IMR-90 (cell line): ENCODE measurements at regions not wholly inside any gene's neighbourhood (a gene's known extent, or its start where the extent isn't known, plus 50 kb on each side); places are given as distances from the start of the nearest gene placed in this dataset.

ENCODE experiments used
- ATAC-seq: fragments of 200-7000 bp; cut with Tn5 transposase; 2 replicates; pipeline ENCODE4 v1.9.1; 2020; ENCODE audit warnings: low read depth, mild to moderate bottlenecking, moderate library complexity
- BruUV-seq: library from RNA; stranded (reverse); fragments of 400-500 nt; replicated peaks from 2 replicates; lab custom pipeline; 2021; lab: Mats Ljungman, UMichigan
- CTCF ChIA-PET: fragments of 300-600 bp; formaldehyde crosslinking; extraction: SDS; loops from one replicate; lab custom pipeline; 2021; ENCODE audit warnings: antibody characterized with exemption; lab: Yijun Ruan, JAX
- POLR2A ChIA-PET: fragments of 300-600 bp; sonication (Branson Sonifier 250); formaldehyde crosslinking; loops from one replicate; lab custom pipeline; 2022; ENCODE audit warnings: antibody characterized with exemption; ENCODE audit not compliant: unreplicated experiment; lab: Charles Lee
- DNase-seq: peaks from one replicate; pipeline ENCODE4 v3.0.0; 2013
- H2AFZ ChIP-seq: replicated peaks from 2 replicates; pipeline ENCODE3; 2013; ENCODE audit warnings: low read length, mild to moderate bottlenecking; ENCODE audit not compliant: poor library complexity
- H2AK5ac ChIP-seq: 2 replicates; pipeline ENCODE4 v1.6.1; 2013; ENCODE audit warnings: low read depth, low read length, inconsistent platforms
- H2AK9ac ChIP-seq: replicated peaks from 2 replicates; pipeline ENCODE3; 2013; ENCODE audit warnings: mild to moderate bottlenecking, low read depth, low read length, moderate library complexity; ENCODE audit not compliant: poor library complexity
- H2BK120ac ChIP-seq: 2 replicates; pipeline ENCODE4 v1.6.1; 2013; ENCODE audit warnings: low read depth, low read length, inconsistent platforms
- H2BK15ac ChIP-seq: 3 replicates; pipeline ENCODE4 v1.6.1; 2013; ENCODE audit warnings: low read depth, low read length, inconsistent platforms
- H2BK20ac ChIP-seq: 2 replicates; pipeline ENCODE4 v1.6.1; 2013; ENCODE audit warnings: low read depth, mild to moderate bottlenecking, inconsistent platforms, low read length, moderate library complexity
- H2BK5ac ChIP-seq: 2 replicates; pipeline ENCODE4 v1.6.1; 2013; ENCODE audit warnings: mild to moderate bottlenecking, low read depth, low read length, inconsistent platforms; ENCODE audit not compliant: poor library complexity, severe bottlenecking
- H3K14ac ChIP-seq: replicated peaks from 2 replicates; pipeline ENCODE4 v1.6.1; 2013; ENCODE audit warnings: low read depth, low read length, inconsistent platforms
- H3K18ac ChIP-seq: 2 replicates; pipeline ENCODE4 v1.6.1; 2013; ENCODE audit warnings: low read depth, low read length, control low read depth
- H3K23ac ChIP-seq: 2 replicates; pipeline ENCODE4 v1.6.1; 2013; ENCODE audit warnings: low read depth, low read length, inconsistent platforms
- H3K27ac ChIP-seq: 2 replicates; pipeline ENCODE4 v1.5.1; 2013; ENCODE audit warnings: mild to moderate bottlenecking, control low read depth, low read length; ENCODE audit not compliant: insufficient read depth
- H3K27me3 ChIP-seq: 2 replicates; pipeline ENCODE4 v1.6.1; 2013; ENCODE audit warnings: low read length; ENCODE audit not compliant: control insufficient read depth, insufficient read depth
- H3K36me3 ChIP-seq: 2 replicates; pipeline ENCODE4 v1.6.1; 2013; ENCODE audit warnings: low read length, mixed read lengths; ENCODE audit not compliant: control insufficient read depth, insufficient read depth
- H3K4ac ChIP-seq: 2 replicates; pipeline ENCODE4 v1.6.1; 2013; ENCODE audit warnings: low read depth, low read length, inconsistent platforms
- H3K4me1 ChIP-seq: 2 replicates; pipeline ENCODE4 v1.6.1; 2013; ENCODE audit warnings: low read length, mixed read lengths; ENCODE audit not compliant: control insufficient read depth, insufficient read depth
- H3K4me2 ChIP-seq: 2 replicates; pipeline ENCODE4 v1.6.1; 2013; ENCODE audit warnings: low read depth, mild to moderate bottlenecking, control low read depth, low read length, moderate library complexity
- H3K4me3 ChIP-seq: 2 replicates; pipeline ENCODE4 v1.5.1; 2013; ENCODE audit warnings: low read depth, mild to moderate bottlenecking, control low read depth, low read length, moderate library complexity; ENCODE audit not compliant: insufficient read depth
- H3K56ac ChIP-seq: 2 replicates; pipeline ENCODE4 v1.6.1; 2013; ENCODE audit warnings: low read length, inconsistent platforms; ENCODE audit not compliant: insufficient read depth; ENCODE audit errors: extremely low read depth
- H3K79me1 ChIP-seq, 2 experiments: 2 replicates each; pipeline ENCODE4 v1.6.1; 2013; ENCODE audit warnings: low read length in 2 of 2, inconsistent platforms in 1 of 2, low read depth in 1 of 2
- H3K9ac ChIP-seq: 2 replicates; pipeline ENCODE4 v1.6.1; 2013; ENCODE audit warnings: low read depth, low read length, control low read depth
- H3K9me1 ChIP-seq: 2 replicates; pipeline ENCODE4 v1.6.1; 2013; ENCODE audit warnings: low read length, inconsistent platforms; ENCODE audit not compliant: insufficient read depth
- H3K9me3 ChIP-seq: 2 replicates; pipeline ENCODE4 v1.6.1; 2013; ENCODE audit warnings: low read length; ENCODE audit not compliant: control insufficient read depth, insufficient read depth
- H4K20me1 ChIP-seq: 2 replicates; pipeline ENCODE4 v1.6.1; 2013; ENCODE audit warnings: low read length, inconsistent platforms; ENCODE audit not compliant: insufficient read depth
- H4K5ac ChIP-seq: 2 replicates; pipeline ENCODE4 v1.6.1; 2013; ENCODE audit warnings: mild to moderate bottlenecking, low read depth, low read length, control low read depth
- H4K8ac ChIP-seq, 2 experiments: 2 replicates each; pipeline ENCODE4 v1.6.1; 2013; ENCODE audit warnings: low read depth in 2 of 2, low read length in 2 of 2, control low read depth in 1 of 2, inconsistent platforms in 1 of 2
- H4K91ac ChIP-seq: 2 replicates; pipeline ENCODE4 v1.6.1; 2013; ENCODE audit warnings: low read depth, low read length, inconsistent platforms; ENCODE audit not compliant: insufficient read depth
- BHLHE40 ChIP-seq: fragments of 150-350 bp; IDR thresholded peaks from 2 replicates; pipeline ENCODE4 v1.6.1; 2016; ENCODE audit warnings: mild to moderate bottlenecking, low read depth, low read length
- CEBPB ChIP-seq: IDR thresholded peaks from 2 replicates; pipeline ENCODE4 v1.6.1; 2012; ENCODE audit warnings: low read depth, low read length, improper control_type of control experiment
- CHD1 ChIP-seq: IDR thresholded peaks from 2 replicates; pipeline ENCODE4 v1.6.1; 2012; ENCODE audit warnings: low read depth, low read length, improper control_type of control experiment
- CTCF ChIP-seq: conservative IDR thresholded peaks from 2 replicates; pipeline ENCODE4 v1.5.1; 2012; ENCODE audit warnings: mild to moderate bottlenecking, low read depth, low read length, improper control_type of control experiment
- ELK1 ChIP-seq: fragments of 150-350 bp; IDR thresholded peaks from 2 replicates; pipeline ENCODE4 v1.6.1; 2016; ENCODE audit warnings: low read depth, mild to moderate bottlenecking, low read length, moderate library complexity, borderline replicate concordance
- FOS ChIP-seq: fragments of 150-350 bp; IDR thresholded peaks from 2 replicates; pipeline ENCODE4 v1.6.1; 2016; ENCODE audit warnings: low read depth, low read length
- MAFK ChIP-seq: IDR thresholded peaks from 2 replicates; pipeline ENCODE4 v1.6.1; 2012; ENCODE audit warnings: low read depth, low read length, improper control_type of control experiment
- MAZ ChIP-seq: IDR thresholded peaks from 2 replicates; pipeline ENCODE4 v1.6.1; 2012; ENCODE audit warnings: low read depth, mild to moderate bottlenecking, low read length, improper control_type of control experiment, moderate library complexity, borderline replicate concordance
- MXI1 ChIP-seq: IDR thresholded peaks from 2 replicates; pipeline ENCODE4 v1.6.1; 2012; ENCODE audit warnings: low read depth, mild to moderate bottlenecking, low read length, moderate library complexity, borderline replicate concordance
- NFE2L2 ChIP-seq: fragments of 150-350 bp; IDR thresholded peaks from 2 replicates; pipeline ENCODE4 v1.6.1; 2016; ENCODE audit warnings: low read depth, mild to moderate bottlenecking, low read length
- POLR2A ChIP-seq: IDR thresholded peaks from 2 replicates; pipeline ENCODE4 v1.6.1; 2012; ENCODE audit warnings: mild to moderate bottlenecking, low read depth, low read length
- RAD21 ChIP-seq: IDR thresholded peaks from 2 replicates; pipeline ENCODE4 v1.6.1; 2012; ENCODE audit warnings: low read length, improper control_type of control experiment
- RCOR1 ChIP-seq: IDR thresholded peaks from 2 replicates; pipeline ENCODE4 v1.6.1; 2012; ENCODE audit warnings: mild to moderate bottlenecking, low read length, improper control_type of control experiment; ENCODE audit not compliant: insufficient replicate concordance
- RFX5 ChIP-seq: IDR thresholded peaks from 2 replicates; pipeline ENCODE4 v1.8.0; 2012; ENCODE audit warnings: low read depth, mild to moderate bottlenecking, low read length, moderate library complexity
- SMC3 ChIP-seq: fragments of 150-350 bp; IDR thresholded peaks from 2 replicates; pipeline ENCODE4 v1.6.1; 2016; ENCODE audit warnings: low read depth, mild to moderate bottlenecking, antibody characterized with exemption, low read length, moderate library complexity
- USF2 ChIP-seq: fragments of 150-350 bp; IDR thresholded peaks from 2 replicates; pipeline ENCODE4 v1.6.1; 2017; ENCODE audit warnings: mild to moderate bottlenecking, antibody characterized with exemption, low read length, low read depth
- WGBS, 2 experiments: methylation state at CpG; one replicate each; pipeline versions ENCODE4 v1.1.5 to v1.1.7; 2013; ENCODE audit warnings: missing lambda C conversion rate in 2 of 2; ENCODE audit not compliant: insufficient read length in 1 of 2; ENCODE audit errors: extremely low coverage in 2 of 2; 5-methylcytosine and 5-hydroxymethylcytosine counted together
- dilution Hi-C: fragments of 300-500 bp; cut with HindIII; formaldehyde crosslinking; loops from one replicate; pipeline ENCODE4 v1.14.3; 2018; ENCODE audit warnings: low sequenced_read_pairs; ENCODE audit not compliant: unreplicated experiment
- in situ Hi-C: fragments of 300-500 bp; cut with MboI; formaldehyde crosslinking; loops from 3 replicates; pipeline ENCODE4 v1.14.3; 2019; ENCODE audit warnings: low sequenced_read_pairs, inconsistent platforms, mixed read lengths
- intact Hi-C: fragments of 100-400 bp; cut with micrococcal nuclease; formaldehyde crosslinking; loops from 2 replicates; pipeline ENCODE4 v1.10.0; 2022

- ChIA-PET POLR2A (no interaction called here), CTCF (no interaction called here)
- H2AFZ ChIP-seq, result no peak overlapping the region
- no peak overlapping the region for H2AK9ac ChIP-seq
- no CpG with 5 or more reads among the region's 1 CpG for WGBS, 2 experiments
- no peaks in the 10 kb centered on the region for H3K36me3 ChIP-seq
- no peak for ATAC-seq
- no peak overlapping the region for H4K5ac ChIP-seq
- H3K4ac ChIP-seq, result no peak overlapping the region
- H2BK5ac ChIP-seq, result no peak overlapping the region
- no peaks in the 10 kb centered on the region for H3K27me3 ChIP-seq
- H3K27ac ChIP-seq, result no peak overlapping the region
- no peak overlapping the region for H3K18ac ChIP-seq
- no peaks in the 10 kb centered on the region for H3K4me1 ChIP-seq
- BruUV-seq, result no TSS peak
- no peak overlapping the region for H3K4me2 ChIP-seq
- H3K56ac ChIP-seq, result no peak overlapping the region
- no peak overlapping the region for H3K23ac ChIP-seq
- H2AK5ac ChIP-seq, result no peak overlapping the region
- no peak overlapping the region for H3K14ac ChIP-seq
- DNase-seq, result no peak
- H3K9ac ChIP-seq, result no peak overlapping the region
- dilution Hi-C loops (no loop called here), intact Hi-C loops (no loop called here), in situ Hi-C loops (no loop called here)
- no peaks in the 10 kb centered on the region for H3K79me1 ChIP-seq
- H2BK15ac ChIP-seq, result no peak overlapping the region
- no peaks in the 10 kb centered on the region; the same call in 1 of the 2 replicates for H3K9me1 ChIP-seq
- TF ChIP-seq BHLHE40, result no peak
- no peak for TF ChIP-seq MAZ
- no peak for TF ChIP-seq RCOR1
- TF ChIP-seq SMC3, result no peak
- TF ChIP-seq MXI1, result no peak
- TF ChIP-seq POLR2A, result no peak
- no peak for TF ChIP-seq CTCF
- no peak for TF ChIP-seq ELK1
- no peak for TF ChIP-seq CHD1
- no peak for TF ChIP-seq FOS
- TF ChIP-seq CEBPB, result no peak
- TF ChIP-seq RFX5, result no peak
- TF ChIP-seq USF2, result no peak
- no peak for TF ChIP-seq MAFK
- no peak for TF ChIP-seq RAD21
- TF ChIP-seq NFE2L2, result no peak
- no peaks in the 10 kb centered on the region; the same call in 1 of the 2 replicates for H3K9me3 ChIP-seq
- no peaks in the 10 kb centered on the region for H4K20me1 ChIP-seq
- H2BK120ac ChIP-seq, result no peak overlapping the region
- no peak overlapping the region for H3K4me3 ChIP-seq
- no peak overlapping the region for H4K8ac ChIP-seq
- no peak overlapping the region for H4K91ac ChIP-seq
- no peak overlapping the region for H2BK20ac ChIP-seq
These were observed 281.3 kb upstream of the COL8A1 start for GRCh38 chr3:99357131-99357530.
